H1 (cell line): ENCODE measurements at regions not wholly inside any gene's neighbourhood (a gene's known extent, or its start where the extent isn't known, plus 50 kb on each side); places are given as distances from the start of the nearest gene placed in this dataset.

ENCODE experiments used
- EGR1 ChIP-seq: IDR thresholded peaks from 2 replicates; pipeline ENCODE4 v1.6.1; 2011; ENCODE audit warnings: low read depth, low read length, borderline replicate concordance
- EP300 ChIP-seq, 2 experiments: IDR thresholded peaks; 1 replicate in 1 of 2; 2 replicates in 1 of 2; pipeline ENCODE4 v1.6.1; 2011 to 2012; ENCODE audit warnings: low read depth in 2 of 2, low read length in 2 of 2, mild to moderate bottlenecking in 2 of 2, borderline replicate concordance in 1 of 2, inconsistent platforms in 1 of 2, moderate library complexity in 1 of 2
- RAD21 ChIP-seq, 2 experiments: IDR thresholded peaks in 1 of 2; conservative IDR thresholded peaks in 1 of 2; 2 replicates each; pipeline ENCODE4 v1.6.1; 2011; ENCODE audit warnings: low read depth in 2 of 2, low read length in 2 of 2, improper control_type of control experiment in 1 of 2, inconsistent platforms in 1 of 2, mild to moderate bottlenecking in 1 of 2, moderate library complexity in 1 of 2
- RFX5 ChIP-seq: IDR thresholded peaks from 2 replicates; pipeline ENCODE4 v1.6.1; 2011; ENCODE audit warnings: low read depth, low read length, improper control_type of control experiment, borderline replicate concordance
- RNF2 ChIP-seq: fragments of 200-900, 300-1000 bp; sonication (generic); IDR thresholded peaks from 2 replicates; pipeline ENCODE4 v1.7.1; 2016; ENCODE audit warnings: borderline replicate concordance, low read depth, mild to moderate bottlenecking, antibody characterized with exemption, low read length; ENCODE audit not compliant: poor library complexity, severe bottlenecking; ENCODE audit errors: missing control alignments
- SIX5 ChIP-seq: IDR thresholded peaks from 2 replicates; pipeline ENCODE4 v1.6.1; 2011; ENCODE audit warnings: mild to moderate bottlenecking, low read depth, low read length
- TF ChIP-seq, protein P1 (sequence below): IDR thresholded peaks from 2 replicates; pipeline ENCODE4 v1.6.1; 2012; ENCODE audit warnings: low read length, inconsistent platforms
- TF ChIP-seq, protein P2 (sequence below): IDR thresholded peaks from 2 replicates; pipeline ENCODE4 v1.6.1; 2012; ENCODE audit warnings: inconsistent platforms
- TF ChIP-seq, protein P3 (sequence below), 3 experiments: IDR thresholded peaks; 1 replicate in 2 of 3; 2 replicates in 1 of 3; pipeline versions ENCODE4 v1.5.1 to v1.6.1; 2011; ENCODE audit warnings: low read length in 3 of 3, mild to moderate bottlenecking in 3 of 3, inconsistent platforms in 2 of 3, low read depth in 1 of 3, moderate library complexity in 1 of 3; ENCODE audit not compliant: insufficient read depth in 1 of 3; ENCODE audit errors: control extremely low read depth in 1 of 3

- no peak for TF ChIP-seq SIX5
- TF ChIP-seq, protein P1, sequence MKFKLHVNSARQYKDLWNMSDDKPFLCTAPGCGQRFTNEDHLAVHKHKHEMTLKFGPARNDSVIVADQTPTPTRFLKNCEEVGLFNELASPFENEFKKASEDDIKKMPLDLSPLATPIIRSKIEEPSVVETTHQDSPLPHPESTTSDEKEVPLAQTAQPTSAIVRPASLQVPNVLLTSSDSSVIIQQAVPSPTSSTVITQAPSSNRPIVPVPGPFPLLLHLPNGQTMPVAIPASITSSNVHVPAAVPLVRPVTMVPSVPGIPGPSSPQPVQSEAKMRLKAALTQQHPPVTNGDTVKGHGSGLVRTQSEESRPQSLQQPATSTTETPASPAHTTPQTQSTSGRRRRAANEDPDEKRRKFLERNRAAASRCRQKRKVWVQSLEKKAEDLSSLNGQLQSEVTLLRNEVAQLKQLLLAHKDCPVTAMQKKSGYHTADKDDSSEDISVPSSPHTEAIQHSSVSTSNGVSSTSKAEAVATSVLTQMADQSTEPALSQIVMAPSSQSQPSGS: no peak
- TF ChIP-seq, protein P2, sequence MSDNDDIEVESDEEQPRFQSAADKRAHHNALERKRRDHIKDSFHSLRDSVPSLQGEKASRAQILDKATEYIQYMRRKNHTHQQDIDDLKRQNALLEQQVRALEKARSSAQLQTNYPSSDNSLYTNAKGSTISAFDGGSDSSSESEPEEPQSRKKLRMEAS: no peak
- TF ChIP-seq EGR1: no peak
- no peak for TF ChIP-seq EP300 (IDR thresholded peaks at IDR 0.05; ENCODE audit: borderline replicate concordance in 1 of 2, low read depth in 2 of 2, low read length in 2 of 2)
- TF ChIP-seq, protein P3, sequence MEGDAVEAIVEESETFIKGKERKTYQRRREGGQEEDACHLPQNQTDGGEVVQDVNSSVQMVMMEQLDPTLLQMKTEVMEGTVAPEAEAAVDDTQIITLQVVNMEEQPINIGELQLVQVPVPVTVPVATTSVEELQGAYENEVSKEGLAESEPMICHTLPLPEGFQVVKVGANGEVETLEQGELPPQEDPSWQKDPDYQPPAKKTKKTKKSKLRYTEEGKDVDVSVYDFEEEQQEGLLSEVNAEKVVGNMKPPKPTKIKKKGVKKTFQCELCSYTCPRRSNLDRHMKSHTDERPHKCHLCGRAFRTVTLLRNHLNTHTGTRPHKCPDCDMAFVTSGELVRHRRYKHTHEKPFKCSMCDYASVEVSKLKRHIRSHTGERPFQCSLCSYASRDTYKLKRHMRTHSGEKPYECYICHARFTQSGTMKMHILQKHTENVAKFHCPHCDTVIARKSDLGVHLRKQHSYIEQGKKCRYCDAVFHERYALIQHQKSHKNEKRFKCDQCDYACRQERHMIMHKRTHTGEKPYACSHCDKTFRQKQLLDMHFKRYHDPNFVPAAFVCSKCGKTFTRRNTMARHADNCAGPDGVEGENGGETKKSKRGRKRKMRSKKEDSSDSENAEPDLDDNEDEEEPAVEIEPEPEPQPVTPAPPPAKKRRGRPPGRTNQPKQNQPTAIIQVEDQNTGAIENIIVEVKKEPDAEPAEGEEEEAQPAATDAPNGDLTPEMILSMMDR (IDR thresholded peaks at IDR 0.05; ENCODE audit: control extremely low read depth in 1 of 3, insufficient read depth in 1 of 3, low read depth in 1 of 3, low read length in 3 of 3): no peak
- no peak for TF ChIP-seq RFX5
- TF ChIP-seq RAD21 (IDR thresholded peaks at IDR 0.05 in 1 of 2, conservative IDR thresholded peaks at IDR 0.05 in 1 of 2; ENCODE audit: low read depth in 2 of 2, low read length in 2 of 2): no peak
- no peak for TF ChIP-seq RNF2
These were observed 600.4 kb downstream of the C12orf50 start for GRCh38 chr12:87428701-87429277.
